ENCODE measurements at regions not wholly inside any gene's neighbourhood (a gene's known extent, or its start where the extent isn't known, plus 50 kb on each side); places are given as distances from the start of the nearest gene placed in this dataset.

- H3K9me2 ChIP-seq (ENCODE audit: low read depth, low read length) = no peaks in the 10 kb centered on the region
- no peaks in the 10 kb centered on the region for H3K79me2 ChIP-seq (ENCODE audit: insufficient read depth, low read length)
- no peaks in the 10 kb centered on the region for H3K36me3 ChIP-seq (ENCODE audit: insufficient read depth, low read length)
- no peaks in the 10 kb centered on the region for H3K4me1 ChIP-seq (ENCODE audit: insufficient read depth, low read length, severe bottlenecking)
- H3F3A ChIP-seq (ENCODE audit: insufficient read depth, low read length) = no peaks in the 10 kb centered on the region
- TF ChIP-seq EZH2 (IDR thresholded peaks at IDR 0.05; ENCODE audit: borderline replicate concordance, low read length) (no peak), CTCF (IDR thresholded peaks at IDR 0.05; ENCODE audit: low read length) (no peak)
- H3K9ac ChIP-seq (ENCODE audit: low read length) = no peak overlapping the region
- H3K27me3 ChIP-seq (ENCODE audit: insufficient read depth, low read length) = no peaks in the 10 kb centered on the region
- H3K27ac ChIP-seq (ENCODE audit: low read depth, low read length, poor library complexity, severe bottlenecking) = no peak overlapping the region
- H3K9me3 ChIP-seq (ENCODE audit: low read length) = no peaks in the 10 kb centered on the region
- H3K4me2 ChIP-seq (ENCODE audit: low read length) = no peak overlapping the region
- no peaks in the 10 kb centered on the region for H4K20me1 ChIP-seq (ENCODE audit: insufficient read depth, low read length)
- no peak overlapping the region for H3K4me3 ChIP-seq (ENCODE audit: low read depth, low read length, poor library complexity, severe bottlenecking)
- no peak overlapping the region for H2AFZ ChIP-seq (ENCODE audit: low read length)
Observed at GRCh38 chr2:150276737-150277136, 210.7 kb downstream of the RND3 start.

- Histone ChIP-seq H3K9ac (ENCODE audit: low read length) (no peak overlapping the region), H3K4me2 (ENCODE audit: low read length) (no peak overlapping the region), H3K36me3 (ENCODE audit: insufficient read depth, low read length) (no peaks in the 10 kb centered on the region), H4K20me1 (ENCODE audit: insufficient read depth, low read length) (no peaks in the 10 kb centered on the region), H3K4me3 (ENCODE audit: low read depth, low read length, poor library complexity, severe bottlenecking) (no peak overlapping the region), H3K4me1 (ENCODE audit: insufficient read depth, low read length, severe bottlenecking) (no peaks in the 10 kb centered on the region), H3K27ac (ENCODE audit: low read depth, low read length, poor library complexity, severe bottlenecking) (no peak overlapping the region), H2AFZ (ENCODE audit: low read length) (no peak overlapping the region), H3K79me2 (ENCODE audit: insufficient read depth, low read length) (no peaks in the 10 kb centered on the region), H3K9me2 (ENCODE audit: low read depth, low read length) (no peaks in the 10 kb centered on the region), H3K9me3 (ENCODE audit: low read length) (no peaks in the 10 kb centered on the region), H3F3A (ENCODE audit: insufficient read depth, low read length) (no peaks in the 10 kb centered on the region), H3K27me3 (ENCODE audit: insufficient read depth, low read length) (no peaks in the 10 kb centered on the region)
- TF ChIP-seq CTCF (IDR thresholded peaks at IDR 0.05; ENCODE audit: low read length) = no peak
- no peak for TF ChIP-seq EZH2 (IDR thresholded peaks at IDR 0.05; ENCODE audit: borderline replicate concordance, low read length)
Observed at GRCh38 chr2:150274108-150274507, 213.4 kb downstream of the RND3 start.

GRCh38 chr2:150271952-150272802, 215.3 kb downstream of the RND3 start:
- H3K9me3 ChIP-seq (ENCODE audit: low read length) = no peaks in the 10 kb centered on the region
- no peaks in the 10 kb centered on the region for H3K4me1 ChIP-seq (ENCODE audit: insufficient read depth, low read length, severe bottlenecking)
- H3K79me2 ChIP-seq (ENCODE audit: insufficient read depth, low read length) = no peaks in the 10 kb centered on the region
- H3K9me2 ChIP-seq (ENCODE audit: low read depth, low read length) = no peaks in the 10 kb centered on the region
- TF ChIP-seq EZH2 (IDR thresholded peaks at IDR 0.05; ENCODE audit: borderline replicate concordance, low read length) (no peak), CTCF (IDR thresholded peaks at IDR 0.05; ENCODE audit: low read length) (no peak)
- no peak overlapping the region for H3K4me3 ChIP-seq (ENCODE audit: low read depth, low read length, poor library complexity, severe bottlenecking)
- H2AFZ ChIP-seq (ENCODE audit: low read length) = no peak overlapping the region
- H3K27me3 ChIP-seq (ENCODE audit: insufficient read depth, low read length) = no peaks in the 10 kb centered on the region
- H3K36me3 ChIP-seq (ENCODE audit: insufficient read depth, low read length) = no peaks in the 10 kb centered on the region
- H3K27ac ChIP-seq (ENCODE audit: low read depth, low read length, poor library complexity, severe bottlenecking) = no peak overlapping the region
- no peak overlapping the region for H3K9ac ChIP-seq (ENCODE audit: low read length)
- no peaks in the 10 kb centered on the region for H4K20me1 ChIP-seq (ENCODE audit: insufficient read depth, low read length)
- no peak overlapping the region for H3K4me2 ChIP-seq (ENCODE audit: low read length)
- H3F3A ChIP-seq (ENCODE audit: insufficient read depth, low read length) = no peaks in the 10 kb centered on the region
